H9 (cell line): ENCODE measurements at regions not wholly inside any gene's neighbourhood (a gene's known extent, or its start where the extent isn't known, plus 50 kb on each side); places are given as distances from the start of the nearest gene placed in this dataset.

Source experiments
- DNase-seq: peaks from one replicate; pipeline ENCODE4 v3.0.0-alpha.2; 2017
- H2AFZ ChIP-seq: one replicate; pipeline ENCODE4 v1.6.1; 2013; ENCODE audit warnings: mild to moderate bottlenecking, low read length, control low read depth, moderate library complexity
- H2AK5ac ChIP-seq: 2 replicates; pipeline ENCODE4 v1.6.1; 2013; ENCODE audit warnings: low read length, control low read depth, mixed read lengths; ENCODE audit not compliant: insufficient read length
- H2BK120ac ChIP-seq: one replicate; pipeline ENCODE4 v1.6.1; 2013; ENCODE audit warnings: low read depth, mild to moderate bottlenecking, low read length, control low read depth, inconsistent platforms; ENCODE audit not compliant: poor library complexity, severe bottlenecking
- H2BK12ac ChIP-seq: 2 replicates; pipeline ENCODE4 v1.6.1; 2013; ENCODE audit warnings: low read length, control low read depth, mixed read lengths, low read depth; ENCODE audit not compliant: insufficient read length
- H2BK15ac ChIP-seq: 2 replicates; pipeline ENCODE4 v1.6.1; 2013; ENCODE audit warnings: low read depth, low read length, control low read depth
- H2BK20ac ChIP-seq: one replicate; pipeline ENCODE4 v1.6.1; 2013; ENCODE audit warnings: low read depth, mild to moderate bottlenecking, low read length, control low read depth, inconsistent platforms; ENCODE audit not compliant: poor library complexity, severe bottlenecking
- H2BK5ac ChIP-seq: 2 replicates; pipeline ENCODE4 v1.6.1; 2013; ENCODE audit warnings: low read length, control low read depth, mixed read lengths; ENCODE audit not compliant: insufficient read length
- H3K14ac ChIP-seq: 2 replicates; pipeline ENCODE4 v1.6.1; 2013; ENCODE audit warnings: low read length, control low read depth; ENCODE audit not compliant: insufficient read depth
- H3K18ac ChIP-seq: 2 replicates; pipeline ENCODE4 v1.6.1; 2013; ENCODE audit warnings: low read depth, mild to moderate bottlenecking, mixed read lengths, low read length, control low read depth; ENCODE audit not compliant: insufficient read length
- H3K23ac ChIP-seq: 2 replicates; pipeline ENCODE4 v1.6.1; 2013; ENCODE audit warnings: low read length, control low read depth, mixed read lengths, low read depth; ENCODE audit not compliant: insufficient read length
- H3K23me2 ChIP-seq: 2 replicates; pipeline ENCODE4 v1.6.1; 2013; ENCODE audit warnings: low read depth, mild to moderate bottlenecking, mixed read lengths, low read length, control low read depth; ENCODE audit not compliant: insufficient read length, poor library complexity, severe bottlenecking
- H3K27ac ChIP-seq: 2 replicates; pipeline ENCODE4 v1.5.1; 2013; ENCODE audit warnings: low read length, control low read depth, mixed read lengths, low read depth; ENCODE audit not compliant: insufficient read length
- H3K27me3 ChIP-seq: 2 replicates; pipeline ENCODE4 v1.6.1; 2013; ENCODE audit warnings: low read length, control low read depth, inconsistent platforms; ENCODE audit not compliant: insufficient read depth
- H3K4ac ChIP-seq: 2 replicates; pipeline ENCODE4 v1.6.1; 2013; ENCODE audit warnings: low read depth, mild to moderate bottlenecking, control low read depth, inconsistent platforms, low read length, moderate library complexity
- H3K4me1 ChIP-seq: 2 replicates; pipeline ENCODE4 v1.6.1; 2013; ENCODE audit warnings: low read length, control low read depth, inconsistent platforms; ENCODE audit not compliant: insufficient read depth
- H3K4me2 ChIP-seq: 2 replicates; pipeline ENCODE4 v1.6.1; 2013; ENCODE audit warnings: low read length, control low read depth, mixed read lengths; ENCODE audit not compliant: insufficient read length, insufficient read depth
- H3K56ac ChIP-seq: 2 replicates; pipeline ENCODE4 v1.6.1; 2013; ENCODE audit warnings: low read depth, mild to moderate bottlenecking, mixed read lengths, low read length, control low read depth; ENCODE audit not compliant: insufficient read length
- H3K79me1 ChIP-seq: 2 replicates; pipeline ENCODE4 v1.6.1; 2013; ENCODE audit warnings: low read depth, mild to moderate bottlenecking, moderate library complexity, low read length, control low read depth, inconsistent platforms; ENCODE audit not compliant: insufficient read depth, poor library complexity, severe bottlenecking
- H3K79me2 ChIP-seq: 2 replicates; pipeline ENCODE4 v1.6.1; 2013; ENCODE audit warnings: low read length, control low read depth, inconsistent platforms; ENCODE audit not compliant: insufficient read depth
- H3K9ac ChIP-seq: 2 replicates; pipeline ENCODE4 v1.6.1; 2013; ENCODE audit warnings: low read length, control low read depth, mixed read lengths; ENCODE audit not compliant: insufficient read length; ENCODE audit errors: extremely low read depth
- H3K9me3 ChIP-seq: one replicate; pipeline ENCODE4 v1.6.1; 2013; ENCODE audit warnings: low read depth, low read length, inconsistent platforms; ENCODE audit not compliant: control insufficient read depth
- H3T11ph ChIP-seq: one replicate; pipeline ENCODE4 v1.6.1; 2013; ENCODE audit warnings: mild to moderate bottlenecking, low read length, control low read depth, inconsistent platforms
- H4K20me1 ChIP-seq: one replicate; pipeline ENCODE4 v1.6.1; 2013; ENCODE audit not compliant: control insufficient read depth, insufficient read length, insufficient read depth
- H4K5ac ChIP-seq: 2 replicates; pipeline ENCODE4 v1.6.1; 2013; ENCODE audit warnings: low read depth, mild to moderate bottlenecking, mixed read lengths, low read length, control low read depth; ENCODE audit not compliant: insufficient read length
- H4K8ac ChIP-seq: replicated peaks from 2 replicates; pipeline ENCODE4 v1.6.1; 2013; ENCODE audit warnings: low read length, control low read depth, mixed read lengths, low read depth; ENCODE audit not compliant: insufficient read length
- H4K91ac ChIP-seq: 2 replicates; pipeline ENCODE4 v1.6.1; 2013; ENCODE audit warnings: low read depth, mild to moderate bottlenecking, moderate library complexity, mixed read lengths, low read length, control low read depth; ENCODE audit not compliant: insufficient read length
- H3K27ac Mint-ChIP-seq, 3 experiments: 2 replicates in 2 of 3; 3 replicates in 1 of 3; pipeline ENCODE4 v1.8.0; 2020 to 2021; ENCODE audit warnings: mixed read lengths in 3 of 3, mild to moderate bottlenecking in 1 of 3, moderate library complexity in 1 of 3
- H3K27me3 Mint-ChIP-seq: 2 replicates; pipeline ENCODE4 v1.8.0; 2021; ENCODE audit warnings: low read depth, mild to moderate bottlenecking, moderate library complexity, mixed read lengths
- H3K36me3 Mint-ChIP-seq, 3 experiments: 2 replicates in 2 of 3; 3 replicates in 1 of 3; pipeline ENCODE4 v1.8.0; 2020 to 2021; ENCODE audit warnings: low read depth in 3 of 3, mixed read lengths in 3 of 3; ENCODE audit not compliant: insufficient read depth in 1 of 3
- H3K4me1 Mint-ChIP-seq, 2 experiments: 2 replicates each; pipeline ENCODE4 v1.8.0; 2020; ENCODE audit warnings: mixed read lengths in 2 of 2
- H3K4me3 Mint-ChIP-seq, 2 experiments: 2 replicates in 1 of 2; 3 replicates in 1 of 2; pipeline ENCODE4 v1.8.0; 2020 to 2021; ENCODE audit warnings: mild to moderate bottlenecking in 2 of 2, mixed read lengths in 2 of 2, moderate library complexity in 1 of 2
- H3K9me3 Mint-ChIP-seq, 2 experiments: 2 replicates in 1 of 2; 3 replicates in 1 of 2; pipeline ENCODE4 v1.8.0; 2020; ENCODE audit warnings: mild to moderate bottlenecking in 2 of 2, mixed read lengths in 2 of 2, moderate library complexity in 1 of 2
- TF ChIP-seq, protein P1 (sequence below): fragments of 200-600 bp; sonication (generic); conservative IDR thresholded peaks from 3 replicates; pipeline ENCODE4 v1.8.0; 2021; ENCODE audit warnings: antibody characterized with exemption, mild to moderate bottlenecking

DNA sequence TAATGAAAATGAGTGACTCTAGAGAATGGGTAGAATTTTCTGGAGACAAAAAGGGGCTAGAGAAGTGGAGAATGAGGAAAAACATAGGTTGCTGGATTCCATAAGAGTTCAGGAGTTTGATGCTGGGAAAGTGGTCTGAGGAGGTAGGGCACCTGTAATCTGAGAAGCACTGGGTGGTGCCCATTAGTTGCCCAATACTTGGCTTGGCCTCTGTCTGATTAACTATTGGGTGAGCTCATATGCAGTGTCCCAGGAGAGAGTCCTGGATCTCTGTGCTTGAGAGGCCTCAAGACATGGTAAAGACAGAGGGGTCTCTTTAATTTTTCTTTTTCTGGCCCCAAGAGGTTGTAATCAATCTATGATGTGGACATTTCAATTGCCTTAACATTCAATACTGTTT lies 390.1 kb downstream of the TDRD3 start:
- Mint-ChIP-seq H3K27ac (peak overlapping the region in 1 of 3 experiments; percentile 73; a peak in 2 of 7 replicates), H3K27me3 (no peaks in the 10 kb centered on the region), H3K4me3 (no peak overlapping the region), H3K36me3 (no peaks in the 10 kb centered on the region), H3K4me1 (peaks cover 0 to 9% of the 10 kb centered on the region in 2 experiments; a peak in 3 of 4 replicates), H3K9me3 (no peaks in the 10 kb centered on the region)
- Histone ChIP-seq H3K79me2 (no peaks in the 10 kb centered on the region), H3K56ac (no peak overlapping the region), H3K4me1 (no peaks in the 10 kb centered on the region), H3K79me1 (no peaks in the 10 kb centered on the region), H3K14ac (no peak overlapping the region), H4K20me1 (no peaks in the 10 kb centered on the region), H3K27ac (no peak overlapping the region), H3K23ac (no peak overlapping the region), H2BK20ac (no peak overlapping the region), H3T11ph (no peak overlapping the region), H4K5ac (no peak overlapping the region), H4K91ac (no peak overlapping the region), H4K8ac (no peak overlapping the region), H3K23me2 (no peaks in the 10 kb centered on the region), H2BK15ac (no peak overlapping the region), H2BK12ac (no peak overlapping the region), H3K18ac (no peak overlapping the region), H2AFZ (no peak overlapping the region), H3K27me3 (no peaks in the 10 kb centered on the region), H3K9ac (no peak overlapping the region), H2AK5ac (no peak overlapping the region), H3K4ac (no peak overlapping the region), H2BK5ac (no peak overlapping the region), H2BK120ac (no peak overlapping the region), H3K4me2 (no peak overlapping the region), H3K9me3 (no peaks in the 10 kb centered on the region)
- TF ChIP-seq, protein P1, sequence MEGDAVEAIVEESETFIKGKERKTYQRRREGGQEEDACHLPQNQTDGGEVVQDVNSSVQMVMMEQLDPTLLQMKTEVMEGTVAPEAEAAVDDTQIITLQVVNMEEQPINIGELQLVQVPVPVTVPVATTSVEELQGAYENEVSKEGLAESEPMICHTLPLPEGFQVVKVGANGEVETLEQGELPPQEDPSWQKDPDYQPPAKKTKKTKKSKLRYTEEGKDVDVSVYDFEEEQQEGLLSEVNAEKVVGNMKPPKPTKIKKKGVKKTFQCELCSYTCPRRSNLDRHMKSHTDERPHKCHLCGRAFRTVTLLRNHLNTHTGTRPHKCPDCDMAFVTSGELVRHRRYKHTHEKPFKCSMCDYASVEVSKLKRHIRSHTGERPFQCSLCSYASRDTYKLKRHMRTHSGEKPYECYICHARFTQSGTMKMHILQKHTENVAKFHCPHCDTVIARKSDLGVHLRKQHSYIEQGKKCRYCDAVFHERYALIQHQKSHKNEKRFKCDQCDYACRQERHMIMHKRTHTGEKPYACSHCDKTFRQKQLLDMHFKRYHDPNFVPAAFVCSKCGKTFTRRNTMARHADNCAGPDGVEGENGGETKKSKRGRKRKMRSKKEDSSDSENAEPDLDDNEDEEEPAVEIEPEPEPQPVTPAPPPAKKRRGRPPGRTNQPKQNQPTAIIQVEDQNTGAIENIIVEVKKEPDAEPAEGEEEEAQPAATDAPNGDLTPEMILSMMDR, result no peak
- no peak for DNase-seq
